Superior temporal gyrus (tissue), 1 donor: ENCODE measurements at regions not wholly inside any gene's neighbourhood (a gene's known extent, or its start where the extent isn't known, plus 50 kb on each side); places are given as distances from the start of the nearest gene placed in this dataset.
"Not testable (repeated sequence)": the region's sequence is repeated elsewhere in the genome, so short reads cannot be mapped to it uniquely, and the experiment has no call there.

Experiments used
- DNase-seq: peaks from one replicate; pipeline ENCODE4 v3.0.0-alpha.2; 2016; ENCODE audit errors: extremely low spot score

- no peak for DNase-seq
These were observed 102.0 kb downstream of the CARTPT start for GRCh38 chr5:71821029-71821428.

GRCh38 chr5:71822065-71822464 lies 103.0 kb downstream of the CARTPT start:
- DNase-seq = not testable (repeated sequence)

GRCh38 chr5:71825992-71826391 lies 106.9 kb downstream of the CARTPT start:
- no peak for DNase-seq

- no peak for DNase-seq
These were observed 109.4 kb downstream of the CARTPT start for GRCh38 chr5:71828291-71829040.

- DNase-seq = no peak
These were observed 110.1 kb downstream of the CARTPT start for GRCh38 chr5:71829206-71829605.

- peak; percentile 73 for DNase-seq
These were observed 111.8 kb downstream of the CARTPT start for GRCh38 chr5:71830681-71831539.

- no peak for DNase-seq
These were observed 114.0 kb downstream of the CARTPT start for GRCh38 chr5:71832812-71833715.

- DNase-seq = no peak
These were observed 115.5 kb downstream of the CARTPT start for GRCh38 chr5:71834601-71835000.

- peak; percentile 27 for DNase-seq
These were observed 117.0 kb downstream of the CARTPT start for GRCh38 chr5:71836084-71836483.

- peak; percentile 13 for DNase-seq
These were observed 117.6 kb downstream of the CARTPT start for GRCh38 chr5:71836559-71837112.

GRCh38 chr5:71838286-71838685 lies 119.2 kb downstream of the CARTPT start:
- DNase-seq = no peak

- peak; percentile 20 for DNase-seq
These were observed 120.2 kb downstream of the CARTPT start for GRCh38 chr5:71839096-71839884.

GRCh38 chr5:71841107-71841506 lies 122.0 kb downstream of the CARTPT start:
- DNase-seq = no peak

- DNase-seq = no peak
These were observed 124.0 kb downstream of the CARTPT start for GRCh38 chr5:71843111-71843510.

- DNase-seq = no peak
These were observed 125.8 kb downstream of the CARTPT start for GRCh38 chr5:71844862-71845261.

GRCh38 chr5:71859515-71859914 lies 140.4 kb downstream of the CARTPT start:
- DNase-seq = no peak

- DNase-seq = no peak
These were observed 141.0 kb downstream of the CARTPT start for GRCh38 chr5:71860048-71860447.

GRCh38 chr5:71861682-71862081 lies 142.6 kb downstream of the CARTPT start:
- no peak for DNase-seq

- no peak for DNase-seq
These were observed 143.0 kb downstream of the CARTPT start for GRCh38 chr5:71862087-71862486.

- peak; percentile 49 for DNase-seq
These were observed 143.5 kb downstream of the CARTPT start for GRCh38 chr5:71862507-71863060.
